HG03457 (cell line): ENCODE measurements at regions not wholly inside any gene's neighbourhood (a gene's known extent, or its start where the extent isn't known, plus 50 kb on each side); places are given as distances from the start of the nearest gene placed in this dataset.
A peak's percentile ranks its signal among the peaks of the same experiment; 100 is the strongest.
"Not testable (repeated sequence)": the region's sequence is repeated elsewhere in the genome, so short reads cannot be mapped to it uniquely, and the experiment has no call there.

ENCODE experiments used
- ATAC-seq: cut with Tn5 transposase; IDR thresholded peaks from one replicate; pipeline ENCODE4 v1.9.1; 2021; ENCODE audit warnings: moderate number of reproducible peaks; ENCODE audit not compliant: unreplicated experiment

DNA sequence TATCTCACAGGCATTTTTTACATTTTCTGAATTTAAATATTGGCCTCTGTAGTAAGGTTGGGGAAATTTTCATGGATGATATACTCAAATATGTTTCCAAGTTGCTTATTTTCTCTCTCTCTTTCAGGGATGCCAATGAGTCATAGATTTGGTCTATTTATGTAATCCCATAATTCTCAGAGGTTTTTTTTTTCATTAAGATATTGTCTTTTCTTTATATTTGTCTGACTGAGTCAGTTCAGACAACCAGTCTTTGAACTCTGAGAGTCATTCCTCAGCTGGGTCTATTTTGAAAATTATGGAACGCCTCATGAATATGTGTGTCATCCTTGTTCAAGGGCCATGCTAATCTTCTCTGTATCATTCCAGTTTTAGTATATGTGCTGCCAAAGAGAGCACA is 223.2 kb downstream of the PCSK1 start:
- ATAC-seq, result no peak

DNA sequence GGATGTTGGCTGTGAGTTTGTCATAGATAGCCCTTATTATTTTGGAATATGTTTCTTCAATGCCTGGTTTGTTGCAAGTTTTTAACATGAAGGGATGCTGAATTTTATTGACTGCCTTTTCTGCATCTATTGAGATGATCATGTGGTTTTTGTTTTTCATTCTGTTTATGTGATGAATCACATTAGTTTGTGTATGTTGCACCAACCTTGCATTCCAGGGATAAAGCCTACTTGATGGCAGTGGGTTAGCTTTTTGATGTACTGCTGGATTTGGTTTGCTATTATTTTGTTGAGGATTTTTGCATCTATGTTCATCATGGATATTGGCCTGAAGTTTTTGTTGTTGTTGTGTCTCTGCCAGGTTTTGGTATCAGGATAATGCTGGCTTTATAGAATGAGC is 225.6 kb downstream of the PCSK1 start:
- no peak for ATAC-seq

GRCh38 chr5:96203761-96204160 is 229.3 kb downstream of the PCSK1 start:
- ATAC-seq, result no peak

GRCh38 chr5:96201503-96201902 is 231.5 kb downstream of the PCSK1 start:
- no peak for ATAC-seq

DNA sequence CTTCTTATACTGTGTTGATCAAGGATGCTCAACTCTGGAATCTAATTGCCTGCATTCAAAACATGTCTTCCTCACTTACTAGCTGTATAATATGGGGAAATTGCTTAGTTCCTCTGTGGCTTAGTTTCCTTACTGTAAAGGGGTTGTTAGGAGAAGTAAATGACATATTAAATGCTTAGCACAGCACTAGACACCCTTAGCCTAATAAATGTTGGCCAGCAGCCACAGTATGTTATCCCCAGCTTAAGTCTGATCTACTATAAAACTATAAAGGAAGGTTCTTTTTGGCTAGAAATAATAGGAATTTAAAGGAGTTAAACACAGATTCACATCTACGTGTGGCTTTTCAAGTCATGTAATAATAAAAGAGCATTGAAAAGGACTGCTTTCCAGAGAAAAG is 232.4 kb downstream of the PCSK1 start:
- ATAC-seq, result no peak

DNA sequence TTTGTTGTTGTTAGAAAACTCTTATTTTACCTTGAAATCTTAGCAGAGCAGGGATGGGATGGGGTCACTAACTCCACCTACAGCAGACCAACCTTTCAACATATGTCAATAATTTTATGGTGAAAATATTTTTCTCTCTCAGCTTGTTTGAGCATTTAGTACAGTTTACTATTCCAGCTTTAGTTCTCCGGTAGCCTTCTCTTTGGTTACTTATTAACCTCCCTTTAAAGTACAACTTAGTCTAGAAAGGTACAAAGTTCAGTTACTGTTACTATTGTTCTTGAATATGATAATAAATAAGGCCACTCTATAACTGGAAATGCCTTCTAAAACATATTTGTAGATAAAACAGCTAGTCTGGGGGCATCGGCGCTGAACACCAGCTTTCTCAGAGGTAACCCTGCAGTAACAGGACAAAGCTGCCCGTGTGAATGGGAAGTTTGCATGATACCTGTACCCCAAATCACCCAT is 233.3 kb downstream of the PCSK1 start:
- no peak for ATAC-seq

- ATAC-seq, result no peak
These were observed 234.5 kb downstream of the PCSK1 start for GRCh38 chr5:96198356-96199058.

DNA sequence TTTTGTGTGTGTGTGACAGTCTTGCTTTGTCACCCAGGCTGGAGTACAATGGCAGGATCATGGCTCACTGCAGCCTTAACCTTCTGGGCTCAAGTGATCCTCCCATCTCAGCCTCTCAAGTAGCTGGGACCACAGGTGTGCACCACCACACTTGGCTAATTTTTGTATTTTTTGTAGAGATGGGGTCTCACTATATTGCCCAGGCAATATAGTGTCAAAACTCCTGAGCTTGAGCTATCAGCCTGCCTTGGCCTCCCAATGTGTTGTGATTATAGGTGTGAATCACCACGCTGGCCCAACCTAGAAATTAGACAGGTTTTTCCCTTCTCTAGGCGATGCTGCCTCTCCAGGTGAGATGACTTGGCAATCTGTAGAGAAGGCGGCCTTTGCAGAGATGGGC is 235.3 kb downstream of the PCSK1 start:
- not testable (repeated sequence) for ATAC-seq

- no peak for ATAC-seq
These were observed 235.7 kb upstream of the ELL2 start for GRCh38 chr5:96197347-96197746.

DNA sequence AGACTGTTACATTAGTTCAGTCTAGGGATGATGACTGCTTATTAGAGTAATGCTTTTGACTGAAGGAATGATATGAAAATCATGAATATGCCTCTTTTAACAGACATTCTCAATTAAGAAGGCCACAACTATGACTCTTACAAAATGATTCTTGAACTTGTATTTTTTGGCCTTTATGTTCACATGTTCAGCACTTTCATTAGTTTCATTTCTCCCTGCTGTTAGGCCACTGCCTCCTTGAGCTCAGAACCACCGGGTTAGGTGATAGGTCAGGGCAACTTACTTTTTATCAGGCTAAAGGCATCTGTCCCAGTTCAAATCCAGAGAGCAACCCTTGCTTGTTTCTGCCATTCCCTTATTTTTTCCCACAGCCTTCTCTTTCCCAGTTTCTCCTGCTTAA is 235.2 kb upstream of the ELL2 start:
- ATAC-seq, result no peak

GRCh38 chr5:96196407-96196806 is 234.8 kb upstream of the ELL2 start:
- no peak for ATAC-seq

DNA sequence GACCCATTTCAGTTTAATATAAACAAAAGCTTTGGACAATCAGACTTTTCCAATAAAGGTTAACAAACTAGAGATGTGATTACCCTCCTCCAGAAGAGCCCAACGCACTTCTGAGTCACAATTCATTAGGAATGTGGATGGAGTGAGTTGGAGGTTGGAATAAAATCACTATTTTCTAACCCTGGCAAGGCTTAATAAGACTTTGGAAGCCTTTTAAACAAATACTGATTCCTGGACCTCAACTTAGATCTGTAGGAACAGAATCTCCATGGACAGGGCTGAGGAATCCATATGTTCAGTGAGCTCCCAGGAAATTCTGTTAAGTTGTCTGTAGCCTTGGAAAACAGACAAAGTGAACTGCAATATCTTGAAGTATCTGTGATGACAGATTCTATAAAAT is 233.5 kb upstream of the ELL2 start:
- no peak for ATAC-seq

GRCh38 chr5:96194593-96194992 is 232.9 kb upstream of the ELL2 start:
- ATAC-seq, result no peak

DNA sequence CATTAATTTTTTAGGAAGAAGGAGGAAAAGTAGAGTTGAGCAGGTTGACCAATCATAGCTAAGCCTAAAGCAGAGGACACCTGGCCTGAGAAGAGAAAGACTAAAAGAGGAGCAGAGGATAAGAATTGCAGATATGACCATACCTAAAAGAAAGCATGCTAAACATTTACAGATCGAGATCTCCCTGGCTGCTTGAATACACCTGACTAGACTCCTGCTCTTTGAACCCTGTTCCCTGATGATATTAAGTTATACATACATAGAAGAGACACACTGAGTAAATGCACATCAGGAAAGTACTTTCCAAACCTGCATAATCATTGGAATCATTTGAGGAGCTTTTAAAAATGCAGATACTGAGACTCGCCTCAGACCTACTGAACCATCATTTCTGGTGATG is 232.3 kb upstream of the ELL2 start:
- ATAC-seq, result no peak

GRCh38 chr5:96189987-96190386 is 228.3 kb upstream of the ELL2 start:
- ATAC-seq, result no peak

DNA sequence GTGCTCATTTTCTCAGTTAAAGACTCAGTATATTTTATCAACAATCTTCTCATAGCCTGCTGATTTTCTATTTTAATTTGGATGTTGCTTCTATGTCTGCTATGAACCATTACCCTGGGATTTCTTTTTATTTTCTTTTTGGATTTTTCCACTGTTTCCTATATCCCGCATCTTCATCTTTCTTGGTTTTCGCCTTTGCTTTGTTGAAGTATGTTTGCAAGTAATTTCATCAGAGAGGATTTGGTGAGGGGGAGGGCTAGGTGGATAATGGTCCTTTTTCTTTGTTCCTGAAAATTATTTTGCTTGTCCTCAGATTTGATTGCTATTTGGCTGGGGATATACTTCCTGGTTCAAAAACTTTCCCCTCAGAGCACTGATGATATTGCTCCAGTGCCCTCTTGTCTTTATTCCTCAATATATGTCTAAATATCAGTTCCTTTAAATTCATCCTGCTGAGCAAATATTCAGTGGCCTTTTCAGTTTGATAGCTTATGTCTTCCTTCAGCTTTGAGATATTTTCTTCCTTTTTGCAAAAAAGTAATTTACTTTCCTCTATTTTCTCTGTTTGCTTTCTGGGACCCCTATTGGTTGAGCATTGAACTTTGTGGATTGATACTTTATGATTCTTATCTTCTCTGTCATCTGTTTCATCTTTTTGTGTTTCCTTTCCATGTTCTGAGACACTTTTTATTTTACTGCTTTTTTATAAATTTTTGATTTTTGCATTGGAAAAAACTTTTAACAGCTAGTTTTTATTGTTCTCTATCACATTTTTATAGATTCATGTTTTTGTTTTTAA is 227.6 kb upstream of the ELL2 start:
- ATAC-seq, result no peak

DNA sequence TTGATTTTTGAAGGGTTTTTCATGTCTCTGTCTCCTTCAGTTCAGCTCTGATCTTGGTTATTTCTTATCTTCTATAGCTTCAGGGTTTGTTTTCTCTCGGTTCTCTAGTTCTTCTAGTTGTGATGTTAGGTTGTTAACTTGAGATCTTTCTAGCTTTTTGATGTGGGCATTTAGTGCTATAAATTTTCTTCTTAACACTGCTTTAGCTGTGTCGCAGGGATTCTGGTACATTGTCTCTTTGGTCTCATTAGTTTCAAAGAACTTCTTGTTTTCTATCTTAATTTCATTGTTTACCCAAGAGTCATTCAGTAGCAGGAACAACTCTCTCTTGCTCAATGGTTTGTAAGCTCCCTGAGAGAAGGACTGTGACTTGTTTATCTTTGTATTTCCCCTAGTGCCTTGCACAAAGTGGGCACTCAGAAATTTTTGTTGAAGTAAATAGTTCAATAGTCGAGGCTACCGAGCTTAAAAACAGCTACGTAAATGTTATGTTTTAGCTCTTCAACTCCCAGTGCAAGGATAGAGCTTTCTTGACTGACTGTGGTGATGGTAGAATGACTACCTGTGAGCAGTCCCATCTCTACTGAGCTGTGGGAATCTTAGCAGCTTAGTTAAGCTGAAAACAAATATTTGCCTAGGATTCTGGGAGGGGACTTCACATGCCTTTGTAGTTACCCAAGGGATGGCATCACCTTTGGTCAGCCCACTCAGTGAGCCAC is 225.8 kb upstream of the ELL2 start:
- no peak for ATAC-seq

DNA sequence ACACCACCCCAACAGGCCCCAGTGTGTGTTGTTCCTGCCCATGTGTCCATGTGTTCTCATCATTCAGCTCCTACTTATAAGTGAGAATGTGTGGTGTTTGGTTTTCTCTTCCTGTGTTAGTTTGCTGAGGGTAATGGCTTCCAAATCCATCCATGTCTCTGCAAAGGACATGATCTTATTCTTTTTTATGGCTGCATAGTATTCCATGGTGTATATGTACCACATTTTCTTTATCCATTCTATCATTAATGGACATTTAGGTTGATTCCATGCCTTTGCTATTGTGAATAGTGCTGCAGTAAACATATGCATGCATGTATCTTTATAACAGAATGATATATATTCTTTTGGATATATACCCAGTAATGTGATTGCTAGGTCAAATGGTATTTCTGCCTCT is 222.9 kb upstream of the ELL2 start:
- not testable (repeated sequence) for ATAC-seq

- no peak for ATAC-seq
These were observed 219.2 kb upstream of the ELL2 start for GRCh38 chr5:96180684-96181435.

- ATAC-seq, result peak; percentile 50
These were observed 215.7 kb upstream of the ELL2 start for GRCh38 chr5:96177303-96177869.

DNA sequence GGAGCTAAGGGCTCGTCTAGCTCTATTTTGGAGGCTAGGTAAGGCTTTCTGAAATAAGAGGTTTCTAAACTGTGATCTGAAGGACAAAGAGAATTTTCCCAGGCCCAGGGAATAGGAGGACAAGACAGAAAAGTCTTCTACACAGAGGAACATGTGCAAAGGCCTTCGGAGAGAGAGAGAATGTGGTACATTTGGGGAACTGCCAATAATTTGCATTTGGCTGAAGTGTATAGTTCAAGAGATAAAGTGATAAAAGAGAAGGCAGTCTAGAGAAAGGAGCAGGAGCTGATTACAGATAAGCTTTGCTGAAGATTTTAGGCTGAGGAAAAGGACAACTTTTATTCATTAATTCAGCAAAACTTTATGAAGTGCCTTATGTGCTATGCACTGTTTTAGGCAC is 214.4 kb upstream of the ELL2 start:
- no peak for ATAC-seq
